Gastrocnemius medialis (tissue), 4 donors: ENCODE measurements at regions not wholly inside any gene's neighbourhood (a gene's known extent, or its start where the extent isn't known, plus 50 kb on each side); places are given as distances from the start of the nearest gene placed in this dataset.

Experiments used
- ATAC-seq, 2 donors: fragments of 150-250 bp; one replicate each; pipeline ENCODE4 v1.9.1; 2016
- DNase-seq, 2 donors: peaks; one replicate each; pipeline ENCODE4 v3.0.0-alpha.2; 2019
- H3K27ac ChIP-seq, 4 donors: fragments of 200-600 bp; sonication (generic); 1 replicate in 1 of 4; 2 replicates in 3 of 4; pipeline ENCODE4 v1.5.1; 2016 to 2018; ENCODE audit warnings: mild to moderate bottlenecking in 2 of 4, moderate library complexity in 1 of 4
- H3K27me3 ChIP-seq, 3 donors: fragments of 200-600 bp; sonication (generic) in 2 of 3; 1 replicate in 1 of 3; 2 replicates in 2 of 3; pipeline versions ENCODE4 v1.5.1 to v1.6.0; 2016 to 2019; ENCODE audit warnings: mild to moderate bottlenecking in 1 of 3, moderate library complexity in 1 of 3
- H3K36me3 ChIP-seq, 2 donors: fragments of 200-600 bp; sonication (generic) in 1 of 2; one replicate each; pipeline ENCODE4 v1.5.1; 2017 to 2018
- H3K4me1 ChIP-seq, 2 donors: fragments of 200-600 bp; sonication (generic) in 1 of 2; one replicate each; pipeline ENCODE4 v1.5.1; 2016 to 2017; ENCODE audit warnings: mild to moderate bottlenecking in 2 of 2
- H3K4me3 ChIP-seq, 4 donors: fragments of 200-600 bp; sonication (generic) in 3 of 4; 1 replicate in 1 of 4; 2 replicates in 3 of 4; pipeline ENCODE4 v1.5.1; 2016 to 2019; ENCODE audit warnings: mild to moderate bottlenecking in 2 of 4
- H3K9me3 ChIP-seq, 3 donors: fragments of 200-600 bp; sonication (generic) in 2 of 3; 1 replicate in 1 of 3; 2 replicates in 2 of 3; pipeline ENCODE4 v1.5.1; 2016 to 2019
- POLR2A ChIP-seq, 2 donors: fragments of 450-650 bp; IDR thresholded peaks; one replicate each; pipeline ENCODE4 v1.6.1; 2017; ENCODE audit warnings: antibody characterized with exemption in 2 of 2, mild to moderate bottlenecking in 2 of 2, moderate library complexity in 2 of 2
- in situ Hi-C, 4 donors: fragments of 200-750 bp; cut with MboI; loops; one replicate each; pipeline versions ENCODE4 v1.15.0 to v1.8.0; 2017; ENCODE audit warnings: low sequenced_read_pairs in 4 of 4
- intact Hi-C: fragments of 100-400 bp; cut with DNase I; formaldehyde crosslinking; loops from one replicate; pipeline ENCODE4 v1.15.1; 2023; ENCODE audit warnings: low total_unique reads
- TF ChIP-seq, protein P1 (sequence below), 5 experiments: fragments of 450-650 bp in 3 of 5; fragments of 200-600 bp in 2 of 5; sonication (generic) in 2 of 5; IDR thresholded peaks in 4 of 5; conservative IDR thresholded peaks in 1 of 5; 1 replicate in 4 of 5; 2 replicates in 1 of 5; pipeline ENCODE4 v1.5.1; 2016 to 2019; ENCODE audit warnings: antibody characterized with exemption in 5 of 5, mild to moderate bottlenecking in 3 of 5, moderate library complexity in 3 of 5

DNA sequence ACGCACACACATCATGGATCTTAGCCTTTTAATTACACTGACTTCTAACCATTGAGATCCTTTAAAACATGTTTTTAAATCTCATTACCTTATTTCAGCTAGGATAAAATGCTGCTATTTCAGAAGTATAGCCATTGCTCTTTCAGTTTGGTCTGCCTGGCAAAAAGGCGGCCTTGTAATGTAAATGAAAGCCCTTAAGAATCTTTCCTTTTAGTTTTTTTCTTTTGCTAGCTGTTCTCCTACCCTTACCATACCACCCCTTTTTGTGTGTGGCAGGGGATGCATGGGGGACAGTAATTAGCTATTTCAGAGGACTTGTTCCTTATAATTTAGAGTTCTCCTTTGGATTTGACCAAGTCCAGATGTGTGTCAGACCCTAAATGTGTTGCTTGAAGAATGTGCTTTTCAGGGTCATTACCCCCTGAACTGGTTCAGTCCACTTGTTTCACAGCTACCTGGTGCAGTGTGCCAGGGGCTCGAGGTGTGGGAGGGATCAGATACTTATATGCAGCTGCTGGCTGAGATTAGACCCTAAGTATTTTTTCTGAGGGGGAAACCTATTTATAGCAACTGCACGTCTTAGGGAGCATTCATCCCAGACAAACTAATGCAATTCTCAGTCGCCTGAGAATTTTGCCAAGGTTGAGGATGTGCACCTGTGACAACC lies 986.8 kb downstream of the NLGN4Y start:
- Histone ChIP-seq H3K4me1 (no peaks in the 10 kb centered on the region), H3K27me3 (no peaks in the 10 kb centered on the region), H3K4me3 (no peak overlapping the region), H3K27ac (no peak overlapping the region), H3K9me3 (no peaks in the 10 kb centered on the region), H3K36me3 (no peaks in the 10 kb centered on the region)
- no peak for DNase-seq
- ATAC-seq = no peak
- in situ Hi-C loops = loop anchor here in 1 of 4 donors (25.0 kb wide), 1 partner anchor 101 kb away; no protein-coding TSS in a partner anchor
- TF ChIP-seq POLR2A (IDR thresholded peaks at IDR 0.05) = no peak
- TF ChIP-seq, protein P1, sequence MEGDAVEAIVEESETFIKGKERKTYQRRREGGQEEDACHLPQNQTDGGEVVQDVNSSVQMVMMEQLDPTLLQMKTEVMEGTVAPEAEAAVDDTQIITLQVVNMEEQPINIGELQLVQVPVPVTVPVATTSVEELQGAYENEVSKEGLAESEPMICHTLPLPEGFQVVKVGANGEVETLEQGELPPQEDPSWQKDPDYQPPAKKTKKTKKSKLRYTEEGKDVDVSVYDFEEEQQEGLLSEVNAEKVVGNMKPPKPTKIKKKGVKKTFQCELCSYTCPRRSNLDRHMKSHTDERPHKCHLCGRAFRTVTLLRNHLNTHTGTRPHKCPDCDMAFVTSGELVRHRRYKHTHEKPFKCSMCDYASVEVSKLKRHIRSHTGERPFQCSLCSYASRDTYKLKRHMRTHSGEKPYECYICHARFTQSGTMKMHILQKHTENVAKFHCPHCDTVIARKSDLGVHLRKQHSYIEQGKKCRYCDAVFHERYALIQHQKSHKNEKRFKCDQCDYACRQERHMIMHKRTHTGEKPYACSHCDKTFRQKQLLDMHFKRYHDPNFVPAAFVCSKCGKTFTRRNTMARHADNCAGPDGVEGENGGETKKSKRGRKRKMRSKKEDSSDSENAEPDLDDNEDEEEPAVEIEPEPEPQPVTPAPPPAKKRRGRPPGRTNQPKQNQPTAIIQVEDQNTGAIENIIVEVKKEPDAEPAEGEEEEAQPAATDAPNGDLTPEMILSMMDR (IDR thresholded peaks at IDR 0.05 in 4 of 5, conservative IDR thresholded peaks at IDR 0.05 in 1 of 5) = no peak
- intact Hi-C loops = no loop called here

DNA sequence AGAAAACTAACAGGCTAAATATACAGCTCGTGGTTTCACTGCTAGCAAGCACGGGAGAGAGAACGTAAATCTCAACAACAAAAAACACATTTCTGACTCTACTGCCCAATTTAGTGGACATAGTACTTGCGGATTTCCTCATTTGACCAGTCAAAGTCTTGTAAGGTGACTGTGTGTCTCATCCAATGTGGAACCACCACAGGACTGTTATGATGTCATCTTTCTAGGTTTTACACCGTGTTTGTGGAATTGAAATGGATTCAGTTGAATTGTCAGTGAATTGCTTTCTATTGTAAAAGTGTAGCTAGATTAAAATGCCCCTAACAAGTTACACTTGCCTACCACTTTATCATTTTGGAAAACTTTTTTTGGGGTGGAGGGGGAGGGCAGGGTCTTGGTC lies 1010.8 kb downstream of the NLGN4Y start:
- in situ Hi-C loops = loop anchor here in 1 of 4 donors (25.0 kb wide), 1 partner anchor 102 kb away; no protein-coding TSS in a partner anchor
- TF ChIP-seq POLR2A (IDR thresholded peaks at IDR 0.05) = no peak
- TF ChIP-seq, protein P1 (IDR thresholded peaks at IDR 0.05 in 4 of 5, conservative IDR thresholded peaks at IDR 0.05 in 1 of 5) = no peak
- intact Hi-C loops = no loop called here
- DNase-seq (no peak), ATAC-seq (no peak)
- no peaks in the 10 kb centered on the region for H3K9me3 ChIP-seq
- H3K4me1 ChIP-seq = no peaks in the 10 kb centered on the region
- H3K27me3 ChIP-seq = no peaks in the 10 kb centered on the region
- H3K36me3 ChIP-seq = no peaks in the 10 kb centered on the region
- H3K4me3 ChIP-seq = no peak overlapping the region
- H3K27ac ChIP-seq = no peak overlapping the region

DNA sequence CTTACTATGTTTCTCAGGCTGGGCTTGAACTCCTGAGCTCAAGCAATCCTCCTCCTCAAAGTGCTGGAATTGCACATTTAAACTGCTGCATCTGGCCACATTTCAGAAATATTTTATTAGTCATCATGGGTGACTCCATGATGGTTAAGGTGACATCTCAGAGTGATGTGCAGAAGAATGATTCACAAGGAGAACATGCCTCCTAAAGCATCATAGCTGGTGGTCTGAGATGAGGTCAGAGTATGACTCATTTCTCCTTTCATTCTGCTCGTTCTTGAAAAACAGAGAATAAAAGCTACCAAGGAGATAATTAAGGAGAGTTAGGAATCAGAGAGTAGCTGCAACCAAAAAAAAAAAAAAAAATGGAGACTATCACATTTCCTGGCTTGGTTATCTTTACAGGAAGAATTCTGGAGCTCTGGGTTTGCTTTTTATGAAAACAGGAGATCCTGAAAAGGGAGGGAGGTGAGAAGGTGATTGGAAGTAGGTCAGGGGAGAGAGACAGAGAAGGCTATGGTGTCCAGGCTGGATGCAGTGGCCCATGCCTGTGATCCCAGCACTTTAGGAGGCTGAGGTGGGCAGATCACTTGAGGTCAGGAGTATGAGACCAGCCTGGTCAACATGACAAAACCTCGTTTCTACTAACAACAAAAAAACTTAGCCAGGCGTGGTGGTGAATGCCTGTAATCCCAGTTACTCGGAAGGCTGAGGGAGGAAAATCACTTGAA lies 1011.6 kb downstream of the NLGN4Y start:
- Histone ChIP-seq H3K36me3 (no peaks in the 10 kb centered on the region), H3K27ac (no peak overlapping the region), H3K4me1 (no peaks in the 10 kb centered on the region), H3K9me3 (no peaks in the 10 kb centered on the region), H3K4me3 (no peak overlapping the region), H3K27me3 (no peaks in the 10 kb centered on the region)
- intact Hi-C loops (no loop called here), in situ Hi-C loops (loop anchor here in 1 of 4 donors (25.0 kb wide), 1 partner anchor 101 kb away; no protein-coding TSS in a partner anchor)
- DNase-seq (no peak), ATAC-seq (no peak)
- TF ChIP-seq POLR2A (IDR thresholded peaks at IDR 0.05) = no peak
- TF ChIP-seq, protein P1 (IDR thresholded peaks at IDR 0.05 in 4 of 5, conservative IDR thresholded peaks at IDR 0.05 in 1 of 5) = no peak

DNA sequence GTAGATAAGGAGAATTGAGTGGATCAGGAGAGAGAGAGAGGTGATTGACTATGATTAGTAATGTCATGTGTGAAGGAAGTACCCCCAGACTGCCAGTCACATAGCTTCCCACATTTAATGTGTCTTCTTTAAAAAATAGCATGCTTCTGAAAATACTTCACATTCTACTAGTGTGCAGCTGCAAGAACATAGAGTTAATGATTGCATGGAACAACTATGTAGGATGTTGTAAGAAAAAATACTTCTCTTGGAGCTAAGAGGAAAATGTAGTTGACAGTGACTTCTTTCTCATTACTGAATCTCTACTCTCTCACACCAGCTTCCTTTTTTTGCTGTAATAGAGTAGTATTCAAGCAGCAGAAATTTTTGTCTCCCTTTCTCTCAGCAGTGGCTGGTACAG lies 1016.2 kb downstream of the NLGN4Y start:
- no peak overlapping the region for H3K4me3 ChIP-seq
- ATAC-seq (no peak), DNase-seq (no peak)
- H3K36me3 ChIP-seq = no peaks in the 10 kb centered on the region
- H3K27ac ChIP-seq = no peak overlapping the region
- in situ Hi-C loops (loop anchor here in 1 of 4 donors (25.0 kb wide), 1 partner anchor 97 kb away; no protein-coding TSS in a partner anchor), intact Hi-C loops (no loop called here)
- no peaks in the 10 kb centered on the region for H3K27me3 ChIP-seq
- TF ChIP-seq, protein P1 (IDR thresholded peaks at IDR 0.05 in 4 of 5, conservative IDR thresholded peaks at IDR 0.05 in 1 of 5) = no peak
- no peak for TF ChIP-seq POLR2A (IDR thresholded peaks at IDR 0.05)
- no peaks in the 10 kb centered on the region for H3K4me1 ChIP-seq
- H3K9me3 ChIP-seq = no peaks in the 10 kb centered on the region
